Activated CD8-positive, alpha-beta T cell treated with anti-CD3 and anti-CD28 coated beads for 36 hours (primary cell): ENCODE measurements at regions not wholly inside any gene's neighbourhood (a gene's known extent, or its start where the extent isn't known, plus 50 kb on each side); places are given as distances from the start of the nearest gene placed in this dataset.

Experiments used
- ATAC-seq: fragments of 200-7000 bp; cut with Tn5 transposase; one replicate; pipeline ENCODE4 v1.10.0; 2021; ENCODE audit warnings: mild to moderate bottlenecking, moderate library complexity
- CTCF ChIA-PET: fragments of 350-600 bp; sonication (Branson Sonifier 250); formaldehyde crosslinking; loops from one replicate; lab custom pipeline; 2021; ENCODE audit warnings: antibody characterized with exemption; lab: Charles Lee
- POLR2A ChIA-PET: fragments of 350-600 bp; sonication (Branson Sonifier 250); formaldehyde crosslinking; loops from one replicate; lab custom pipeline; 2021; ENCODE audit warnings: antibody characterized with exemption; lab: Charles Lee
- DNase-seq: peaks from one replicate; pipeline ENCODE4 v3.0.0-alpha.2; 2020
- H3K27ac Mint-ChIP-seq: one replicate; pipeline ENCODE4 v1.8.0; 2021; ENCODE audit warnings: mild to moderate bottlenecking, mixed read lengths
- H3K27me3 Mint-ChIP-seq: one replicate; pipeline ENCODE4 v1.8.0; 2021; ENCODE audit warnings: mixed read lengths
- H3K36me3 Mint-ChIP-seq: one replicate; pipeline ENCODE4 v1.8.0; 2021; ENCODE audit warnings: low read depth, mixed read lengths
- H3K4me1 Mint-ChIP-seq: one replicate; pipeline ENCODE4 v1.8.0; 2021; ENCODE audit warnings: low read depth, mixed read lengths
- H3K4me3 Mint-ChIP-seq: one replicate; pipeline ENCODE4 v1.8.0; 2021; ENCODE audit warnings: mild to moderate bottlenecking, moderate library complexity, mixed read lengths
- H3K9me3 Mint-ChIP-seq: one replicate; pipeline ENCODE4 v1.8.0; 2021; ENCODE audit warnings: mixed read lengths
- CTCF ChIP-seq: fragments of 200-600 bp; IDR thresholded peaks from one replicate; pipeline ENCODE4 v1.8.0; 2022; ENCODE audit warnings: antibody characterized with exemption, mild to moderate bottlenecking
- intact Hi-C: fragments of 100-400 bp; cut with micrococcal nuclease; formaldehyde crosslinking; loops from one replicate; pipeline ENCODE4 v1.10.0; 2022

- no peak for DNase-seq
- TF ChIP-seq CTCF: no peak
- POLR2A ChIA-PET: no interaction called here
- Mint-ChIP-seq H3K9me3 (peaks cover 10% of the 10 kb centered on the region), H3K4me1 (no peaks in the 10 kb centered on the region), H3K27me3 (no peaks in the 10 kb centered on the region), H3K4me3 (no peak overlapping the region), H3K36me3 (peaks cover 1% of the 10 kb centered on the region), H3K27ac (no peak overlapping the region)
- ATAC-seq: no peak
- CTCF ChIA-PET: interaction anchor here (4.2 kb wide), 1 partner anchor 33 kb away, joined by 15 read pairs; no protein-coding TSS in a partner anchor
- intact Hi-C loops: no loop called here
Measured at GRCh38 chr9:86168256-86168655, 68.9 kb upstream of the GOLM1 start.

GRCh38 chr9:86166546-86166945 lies 67.2 kb upstream of the GOLM1 start:
- no peak for TF ChIP-seq CTCF
- no peaks in the 10 kb centered on the region for H3K27me3 Mint-ChIP-seq
- ChIA-PET POLR2A (interaction anchor here (0.6 kb wide), 1 partner anchor 366 kb away, joined by 3 read pairs; no protein-coding TSS in a partner anchor), CTCF (interaction anchor here (0.9 kb wide), 1 partner anchor 36 kb away, joined by 4 read pairs; no protein-coding TSS in a partner anchor)
- DNase-seq: no peak
- peaks cover 10% of the 10 kb centered on the region for H3K9me3 Mint-ChIP-seq
- no peaks in the 10 kb centered on the region for H3K4me1 Mint-ChIP-seq
- no peak for ATAC-seq
- no peak overlapping the region for H3K4me3 Mint-ChIP-seq
- intact Hi-C loops: no loop called here
- no peak overlapping the region for H3K27ac Mint-ChIP-seq
- H3K36me3 Mint-ChIP-seq: peaks cover 1% of the 10 kb centered on the region

GRCh38 chr9:86163503-86163902 lies 64.1 kb upstream of the GOLM1 start:
- ATAC-seq (no peak), DNase-seq (no peak)
- Mint-ChIP-seq H3K27me3 (no peaks in the 10 kb centered on the region), H3K27ac (no peak overlapping the region), H3K9me3 (peaks cover 11% of the 10 kb centered on the region), H3K36me3 (peaks cover 1% of the 10 kb centered on the region), H3K4me1 (no peaks in the 10 kb centered on the region), H3K4me3 (no peak overlapping the region)
- intact Hi-C loops: no loop called here
- CTCF ChIA-PET: no interaction called here
- TF ChIP-seq CTCF: no peak
- POLR2A ChIA-PET: no interaction called here
